GM18870 (cell line): ENCODE measurements at regions not wholly inside any gene's neighbourhood (a gene's known extent, or its start where the extent isn't known, plus 50 kb on each side); places are given as distances from the start of the nearest gene placed in this dataset.
"Not testable (repeated sequence)": the region's sequence is repeated elsewhere in the genome, so short reads cannot be mapped to it uniquely, and the experiment has no call there.

Source experiments
- ATAC-seq: cut with Tn5 transposase; IDR thresholded peaks from one replicate; pipeline ENCODE4 v1.9.1; 2021; ENCODE audit warnings: moderate library complexity; ENCODE audit not compliant: unreplicated experiment

GRCh38 chr13:48806522-48806921, 152.8 kb downstream of the CYSLTR2 start:
- no peak for ATAC-seq

DNA sequence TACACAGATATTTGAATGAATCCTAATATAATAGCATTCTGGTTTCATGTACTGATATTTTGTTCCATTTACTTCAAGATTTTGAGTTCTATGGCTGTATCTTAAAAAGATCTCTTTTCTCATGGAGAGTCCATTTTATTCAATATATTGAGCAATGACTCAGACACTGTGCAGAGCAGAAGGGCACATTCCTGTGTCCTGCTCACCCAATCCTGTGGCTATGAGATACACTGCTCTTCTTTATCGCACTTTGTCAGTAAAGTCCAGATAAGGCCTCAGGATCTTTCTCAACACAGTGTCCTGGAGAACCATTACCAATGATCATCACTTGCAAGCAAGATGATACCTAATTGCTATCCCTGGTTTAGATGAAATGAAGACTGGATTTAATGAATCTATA, 155.0 kb downstream of the CYSLTR2 start:
- no peak for ATAC-seq

DNA sequence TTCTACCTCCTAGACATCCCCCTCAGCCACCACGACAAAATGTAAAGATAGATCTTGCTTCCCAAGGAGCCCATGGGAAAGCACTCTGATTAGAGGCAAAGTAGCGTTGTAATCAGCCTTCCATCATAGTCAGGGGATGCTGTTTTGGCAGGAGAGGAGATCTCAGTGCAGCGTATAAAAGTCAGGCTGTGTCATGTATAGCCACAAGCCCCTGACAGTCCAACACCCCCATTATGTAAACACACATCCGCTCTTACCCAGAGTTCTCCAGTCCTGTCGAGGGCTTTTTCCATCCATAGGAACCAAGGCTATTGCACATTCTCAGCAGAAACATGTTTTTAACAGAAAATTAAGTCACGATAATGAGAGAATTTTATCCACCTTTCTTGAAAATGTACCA, 156.3 kb downstream of the CYSLTR2 start:
- no peak for ATAC-seq

GRCh38 chr13:48813518-48813917, 159.8 kb downstream of the CYSLTR2 start:
- no peak for ATAC-seq

GRCh38 chr13:48816700-48817099, 159.0 kb upstream of the FNDC3A start:
- no peak for ATAC-seq

DNA sequence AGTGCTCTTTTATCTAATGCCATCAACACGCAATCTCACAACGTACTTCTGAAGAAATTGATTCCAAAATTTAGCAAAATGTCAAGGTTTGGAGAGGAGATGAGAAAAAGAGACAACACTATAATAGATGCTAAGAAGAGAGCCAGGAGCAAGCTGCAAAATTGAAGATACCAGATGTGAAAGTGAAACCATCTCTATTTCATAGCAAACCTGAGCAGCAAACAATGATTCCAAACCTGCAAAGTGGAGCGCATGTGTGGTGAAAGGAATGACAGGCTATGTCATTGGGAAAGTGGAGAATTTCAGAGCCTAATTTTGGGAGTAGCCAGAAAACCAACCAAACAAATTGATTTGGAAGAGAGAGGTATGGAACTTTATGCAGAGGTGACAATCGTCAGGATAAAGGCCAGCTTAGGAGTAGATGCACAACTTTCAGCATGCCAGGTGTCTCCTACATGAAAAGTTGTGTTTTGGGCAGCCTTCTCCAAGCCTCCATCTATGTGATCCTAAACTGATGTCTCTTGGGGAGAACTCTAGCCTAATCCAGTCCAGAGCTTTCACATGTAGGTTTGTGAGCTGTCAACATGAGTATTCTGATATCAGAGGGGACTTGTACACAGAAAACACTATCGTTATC, 158.4 kb upstream of the FNDC3A start:
- ATAC-seq = no peak

- ATAC-seq = no peak
These were observed 157.0 kb upstream of the FNDC3A start for GRCh38 chr13:48818495-48819356.

DNA sequence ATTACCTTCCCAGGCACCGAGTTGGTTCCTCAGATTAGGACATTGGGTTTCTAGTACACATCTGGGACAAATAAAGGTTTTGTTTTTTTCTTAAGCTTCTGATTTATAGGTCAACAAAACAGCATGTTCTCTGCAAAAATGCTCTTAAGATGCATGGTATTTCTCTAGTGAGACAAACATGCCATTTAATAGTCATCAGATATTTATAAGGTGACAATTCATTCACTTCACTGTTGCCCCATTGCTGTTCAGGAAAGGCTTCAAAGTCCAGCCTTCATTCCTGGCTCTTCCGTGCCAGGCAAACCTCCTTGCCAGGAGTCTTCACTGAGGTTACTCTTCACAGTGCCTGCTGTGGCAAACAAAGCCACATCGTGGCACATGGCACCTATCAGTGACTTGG, 156.3 kb upstream of the FNDC3A start:
- no peak for ATAC-seq

DNA sequence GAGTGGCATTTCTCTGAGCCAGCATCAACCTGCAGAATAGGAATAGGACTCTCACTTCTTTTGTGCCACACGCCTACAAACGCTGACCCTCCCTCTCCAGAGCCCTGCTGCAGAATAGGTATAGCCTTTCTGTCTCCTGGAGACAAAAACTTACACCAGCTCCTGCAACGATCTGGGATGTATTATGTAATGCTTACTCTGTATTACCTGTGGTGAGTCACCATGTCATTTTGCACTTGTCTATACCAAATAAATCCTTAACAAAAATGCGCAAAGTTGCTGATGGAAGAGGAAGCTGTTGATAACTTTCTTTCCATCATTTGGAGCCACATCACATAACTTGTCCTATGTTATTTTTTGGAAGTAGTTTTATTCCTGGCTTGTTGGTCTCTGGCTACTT, 155.8 kb upstream of the FNDC3A start:
- no peak for ATAC-seq

DNA sequence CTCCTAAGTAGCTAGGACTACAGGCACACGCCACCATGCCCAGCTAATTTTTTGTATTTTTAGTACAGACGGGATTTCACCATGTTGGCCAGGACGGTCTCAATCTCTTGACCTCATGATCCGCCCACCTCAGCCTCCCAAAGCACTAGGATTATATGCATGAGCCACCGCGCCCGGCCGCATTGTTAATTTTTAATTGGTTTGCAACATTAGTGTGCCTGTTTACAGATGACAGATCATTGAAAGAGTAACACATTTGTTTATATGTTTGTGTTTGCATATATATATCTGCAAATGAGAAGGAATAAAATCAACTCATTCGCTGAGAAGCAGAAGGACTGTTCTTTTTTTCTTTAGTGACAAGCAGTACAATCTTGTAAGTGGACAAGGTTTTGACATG, 152.2 kb upstream of the FNDC3A start:
- not testable (repeated sequence) for ATAC-seq

GRCh38 chr13:48826039-48826438, 149.7 kb upstream of the FNDC3A start:
- ATAC-seq = no peak

DNA sequence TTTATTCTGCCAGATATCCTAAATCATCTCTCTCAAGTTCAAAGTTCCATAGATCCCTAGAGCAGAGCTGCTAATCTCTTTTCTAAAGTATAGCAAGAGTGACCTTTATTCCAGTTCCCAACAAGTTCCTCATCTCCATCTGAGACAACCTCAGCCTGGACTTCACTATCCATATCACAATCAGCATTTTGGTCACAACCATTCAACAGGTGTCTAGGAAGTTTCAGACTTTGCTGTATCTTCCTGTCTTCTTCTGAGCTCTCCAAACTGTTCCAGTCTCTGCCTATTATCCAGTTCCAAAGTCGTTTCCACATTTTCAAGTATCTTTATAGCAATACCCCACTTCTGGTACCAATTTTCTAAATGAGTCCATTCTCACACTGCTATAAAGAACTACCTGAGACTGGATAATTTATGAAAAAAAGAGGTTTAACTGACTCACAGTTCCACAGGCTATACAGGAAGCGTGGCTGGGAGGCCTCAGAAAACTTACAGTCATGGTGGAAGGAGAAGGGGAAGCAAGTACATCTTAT, 148.7 kb upstream of the FNDC3A start:
- not testable (repeated sequence) for ATAC-seq

DNA sequence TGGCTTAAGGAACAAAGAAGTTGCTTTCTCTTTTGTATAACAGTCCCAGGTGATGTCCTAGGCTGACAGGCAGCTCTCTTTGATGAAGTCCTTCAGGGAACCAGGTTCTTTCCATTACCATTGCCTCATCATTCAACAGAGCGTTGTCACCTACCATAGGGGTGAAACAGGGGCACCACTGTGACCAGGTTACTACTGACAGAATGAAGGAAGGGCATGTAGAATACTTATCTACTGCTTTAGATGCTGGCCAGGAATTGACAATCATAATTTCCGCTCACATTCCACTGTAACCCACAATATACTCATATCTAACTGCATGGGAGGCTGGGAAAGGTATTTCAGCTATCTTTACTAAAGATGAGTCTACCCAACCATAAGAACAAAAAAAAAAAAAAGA, 148.0 kb upstream of the FNDC3A start:
- ATAC-seq = no peak

DNA sequence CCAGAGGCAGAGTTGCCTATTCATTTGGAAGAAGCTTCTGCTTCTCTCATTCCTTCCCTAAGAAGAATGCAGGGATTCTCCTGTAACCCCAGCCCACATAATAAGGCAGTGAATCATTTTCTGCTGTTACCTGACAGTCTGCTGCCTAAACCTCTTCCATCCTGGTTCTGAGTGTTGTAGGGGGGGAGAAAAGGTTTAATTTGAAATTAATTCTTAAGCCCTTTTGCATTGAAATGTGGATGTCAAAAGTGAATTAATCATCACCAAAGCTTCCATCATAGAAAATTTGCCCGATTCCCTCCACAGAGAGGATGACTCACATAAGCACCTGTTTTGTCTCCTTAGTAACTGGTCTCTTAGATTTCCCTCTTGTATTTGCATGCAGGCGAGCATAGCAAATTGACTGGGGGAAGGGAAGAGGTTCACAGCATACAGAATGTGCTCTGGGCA, 146.7 kb upstream of the FNDC3A start:
- ATAC-seq = peak; percentile 65

GRCh38 chr13:48829536-48829935, 146.2 kb upstream of the FNDC3A start:
- peak; percentile 26 for ATAC-seq

GRCh38 chr13:48831248-48831647, 144.5 kb upstream of the FNDC3A start:
- ATAC-seq = peak; percentile 56

DNA sequence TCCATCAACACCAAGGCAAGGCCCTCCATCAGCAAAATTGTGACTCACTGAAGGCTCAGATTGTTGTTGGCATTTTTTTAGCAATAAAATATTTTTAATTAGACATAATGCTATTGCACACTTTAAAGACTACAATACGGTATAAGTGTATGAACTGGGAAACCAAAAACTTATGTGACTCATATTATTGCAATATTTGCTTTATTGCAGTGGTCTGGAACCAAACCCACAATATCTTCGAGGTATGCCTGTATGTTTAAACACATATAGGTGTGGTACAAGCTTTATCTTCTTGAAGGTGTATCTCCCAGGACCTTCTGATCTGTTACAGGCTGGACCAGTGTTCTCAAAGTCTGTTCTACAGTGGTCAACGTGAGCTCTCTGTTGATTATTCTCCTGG, 142.3 kb upstream of the FNDC3A start:
- no peak for ATAC-seq

GRCh38 chr13:48835326-48835725, 140.4 kb upstream of the FNDC3A start:
- ATAC-seq = not testable (repeated sequence)

DNA sequence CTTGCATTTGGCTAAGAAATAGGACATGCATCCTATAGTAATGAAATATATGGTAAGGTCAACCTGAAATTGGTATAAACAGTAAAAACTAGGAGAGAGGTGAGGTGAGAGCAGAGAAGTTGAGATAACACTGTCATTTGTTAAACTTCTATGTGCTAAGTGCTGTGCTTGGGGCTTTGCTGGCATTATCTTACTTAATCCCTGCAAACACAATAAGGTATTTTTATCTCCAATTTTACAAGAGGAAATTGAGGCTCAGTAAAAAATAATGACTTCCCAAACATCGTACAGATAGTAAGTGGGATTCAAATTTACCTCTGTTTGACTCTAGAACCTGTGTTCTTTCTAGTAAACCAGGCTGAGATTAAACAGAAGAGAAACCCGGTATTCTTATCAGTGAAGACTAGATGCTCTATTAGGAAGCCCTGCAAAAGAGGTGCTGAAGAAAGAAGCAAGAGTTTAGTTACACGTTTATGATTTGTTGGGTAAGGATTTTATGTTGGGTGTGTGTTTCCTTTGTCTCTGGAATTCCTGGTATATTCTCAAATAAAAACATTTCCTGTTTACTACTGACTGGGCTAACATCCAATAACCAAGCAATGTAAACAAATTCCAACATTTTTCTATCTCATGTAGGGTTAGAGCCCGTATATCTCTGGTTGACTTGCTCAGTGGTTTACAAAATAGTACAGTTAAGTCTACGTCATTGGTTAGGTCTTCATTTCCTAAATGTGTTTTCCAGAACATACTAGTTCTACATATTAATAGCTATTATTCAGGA, 137.3 kb upstream of the FNDC3A start:
- no peak for ATAC-seq

DNA sequence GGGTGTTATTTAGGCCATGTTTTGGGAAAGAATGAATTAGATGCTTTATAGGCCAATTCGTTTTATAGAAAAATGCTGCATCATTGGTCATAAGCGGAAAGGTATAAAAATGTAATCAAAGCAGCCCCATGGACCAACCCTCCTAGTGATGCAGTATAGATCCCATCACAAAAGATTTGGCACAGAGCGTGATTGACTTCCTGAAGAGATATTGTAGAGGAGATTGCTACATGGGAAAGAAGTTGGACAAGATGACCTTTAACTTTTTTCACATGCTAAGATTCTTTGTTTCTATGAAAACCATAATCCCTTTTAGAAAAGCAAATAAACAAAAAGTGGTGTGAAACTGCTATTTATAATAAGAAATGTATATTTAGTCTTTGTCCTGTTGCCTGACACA, 136.5 kb upstream of the FNDC3A start:
- ATAC-seq = no peak

DNA sequence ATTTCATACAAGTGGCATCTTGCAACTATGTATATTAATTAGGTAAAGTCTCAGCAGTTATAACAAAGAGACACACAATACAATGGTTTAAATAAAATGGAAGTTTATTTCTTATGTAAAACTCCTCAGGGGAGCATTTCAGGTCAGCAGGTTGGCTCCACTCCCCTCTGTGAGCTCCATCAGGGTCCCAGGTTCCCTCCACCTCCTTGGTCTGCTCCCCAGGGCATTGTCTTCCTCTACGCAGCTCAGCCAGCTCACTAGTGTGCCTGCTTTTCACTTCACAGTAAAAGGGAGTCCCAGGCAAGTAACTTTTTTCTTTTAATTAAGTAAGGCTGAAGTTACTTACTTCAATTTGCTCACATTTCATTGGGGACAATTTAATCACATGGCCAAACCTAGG, 135.3 kb upstream of the FNDC3A start:
- no peak for ATAC-seq
